RWPE2 (cell line): ENCODE measurements at regions not wholly inside any gene's neighbourhood (a gene's known extent, or its start where the extent isn't known, plus 50 kb on each side); places are given as distances from the start of the nearest gene placed in this dataset.

Source experiments
- ATAC-seq: fragments of 200-7000 bp; cut with Tn5 transposase; 3 replicates; pipeline ENCODE4 v1.9.1; 2021; ENCODE audit warnings: low read depth
- DNase-seq: peaks from one replicate; pipeline ENCODE4 v3.0.0-alpha.2; 2020; ENCODE audit warnings: low spot score
- H3K27ac ChIP-seq: fragments of 450-650 bp; 2 replicates; pipeline ENCODE4 v1.5.1; 2017; ENCODE audit warnings: mild to moderate bottlenecking; ENCODE audit not compliant: poor library complexity, severe bottlenecking
- H3K27me3 ChIP-seq: fragments of 250-450 bp; sonication (Bioruptor Pico); 2 replicates; pipeline ENCODE4 v1.5.1; 2021; ENCODE audit warnings: mild to moderate bottlenecking, moderate library complexity; ENCODE audit not compliant: insufficient read depth, poor library complexity, severe bottlenecking
- H3K36me3 ChIP-seq: fragments of 250-450 bp; sonication (Bioruptor Pico); 2 replicates; pipeline ENCODE4 v1.5.1; 2020; ENCODE audit warnings: low read depth, mild to moderate bottlenecking, moderate library complexity
- H3K4me1 ChIP-seq: fragments of 250-450 bp; sonication (Bioruptor Pico); 2 replicates; pipeline ENCODE4 v1.5.1; 2021; ENCODE audit warnings: mild to moderate bottlenecking, moderate library complexity; ENCODE audit not compliant: insufficient read depth, poor library complexity, severe bottlenecking
- H3K4me3 ChIP-seq: fragments of 250-450 bp; sonication (Bioruptor Pico); 2 replicates; pipeline ENCODE4 v1.5.1; 2021; ENCODE audit warnings: mild to moderate bottlenecking, moderate library complexity; ENCODE audit not compliant: severe bottlenecking
- H3K9me3 ChIP-seq: fragments of 250-450 bp; sonication (Bioruptor Pico); 2 replicates; pipeline ENCODE4 v1.5.1; 2021; ENCODE audit warnings: mild to moderate bottlenecking, moderate library complexity; ENCODE audit not compliant: severe bottlenecking
- TF ChIP-seq, protein P1 (sequence below): fragments of 450-650 bp; IDR thresholded peaks from one replicate; pipeline ENCODE4 v1.5.1; 2017; ENCODE audit warnings: mild to moderate bottlenecking, moderate library complexity; ENCODE audit not compliant: poor library complexity, severe bottlenecking

DNA sequence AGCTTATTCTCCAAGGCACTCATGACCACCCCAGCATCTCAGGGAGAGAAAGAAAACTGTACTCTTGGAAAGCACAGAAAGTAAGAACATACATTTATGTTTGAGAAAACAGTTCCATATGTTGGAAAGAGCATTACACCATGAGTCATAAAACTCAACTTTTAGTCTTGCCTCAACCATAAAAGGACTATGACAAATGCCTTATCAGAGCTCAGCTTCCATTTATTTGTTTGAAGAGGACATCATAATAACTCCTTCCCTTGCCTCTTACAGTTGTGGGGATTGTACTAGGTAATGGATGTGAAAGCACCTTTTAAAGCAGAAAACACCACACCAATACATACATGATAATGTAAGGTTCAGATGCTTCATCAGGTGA, 370.8 kb downstream of the LNPK start:
- TF ChIP-seq, protein P1, sequence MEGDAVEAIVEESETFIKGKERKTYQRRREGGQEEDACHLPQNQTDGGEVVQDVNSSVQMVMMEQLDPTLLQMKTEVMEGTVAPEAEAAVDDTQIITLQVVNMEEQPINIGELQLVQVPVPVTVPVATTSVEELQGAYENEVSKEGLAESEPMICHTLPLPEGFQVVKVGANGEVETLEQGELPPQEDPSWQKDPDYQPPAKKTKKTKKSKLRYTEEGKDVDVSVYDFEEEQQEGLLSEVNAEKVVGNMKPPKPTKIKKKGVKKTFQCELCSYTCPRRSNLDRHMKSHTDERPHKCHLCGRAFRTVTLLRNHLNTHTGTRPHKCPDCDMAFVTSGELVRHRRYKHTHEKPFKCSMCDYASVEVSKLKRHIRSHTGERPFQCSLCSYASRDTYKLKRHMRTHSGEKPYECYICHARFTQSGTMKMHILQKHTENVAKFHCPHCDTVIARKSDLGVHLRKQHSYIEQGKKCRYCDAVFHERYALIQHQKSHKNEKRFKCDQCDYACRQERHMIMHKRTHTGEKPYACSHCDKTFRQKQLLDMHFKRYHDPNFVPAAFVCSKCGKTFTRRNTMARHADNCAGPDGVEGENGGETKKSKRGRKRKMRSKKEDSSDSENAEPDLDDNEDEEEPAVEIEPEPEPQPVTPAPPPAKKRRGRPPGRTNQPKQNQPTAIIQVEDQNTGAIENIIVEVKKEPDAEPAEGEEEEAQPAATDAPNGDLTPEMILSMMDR, result no peak
- ATAC-seq (peak; percentile 78), DNase-seq (no peak)
- H3K36me3 ChIP-seq, result no peaks in the 10 kb centered on the region
- H3K4me1 ChIP-seq, result peaks cover 10% of the 10 kb centered on the region
- H3K27ac ChIP-seq, result peak overlapping the region; percentile 56
- H3K4me3 ChIP-seq, result no peak overlapping the region
- no peaks in the 10 kb centered on the region for H3K9me3 ChIP-seq
- H3K27me3 ChIP-seq, result peaks cover 9% of the 10 kb centered on the region

DNA sequence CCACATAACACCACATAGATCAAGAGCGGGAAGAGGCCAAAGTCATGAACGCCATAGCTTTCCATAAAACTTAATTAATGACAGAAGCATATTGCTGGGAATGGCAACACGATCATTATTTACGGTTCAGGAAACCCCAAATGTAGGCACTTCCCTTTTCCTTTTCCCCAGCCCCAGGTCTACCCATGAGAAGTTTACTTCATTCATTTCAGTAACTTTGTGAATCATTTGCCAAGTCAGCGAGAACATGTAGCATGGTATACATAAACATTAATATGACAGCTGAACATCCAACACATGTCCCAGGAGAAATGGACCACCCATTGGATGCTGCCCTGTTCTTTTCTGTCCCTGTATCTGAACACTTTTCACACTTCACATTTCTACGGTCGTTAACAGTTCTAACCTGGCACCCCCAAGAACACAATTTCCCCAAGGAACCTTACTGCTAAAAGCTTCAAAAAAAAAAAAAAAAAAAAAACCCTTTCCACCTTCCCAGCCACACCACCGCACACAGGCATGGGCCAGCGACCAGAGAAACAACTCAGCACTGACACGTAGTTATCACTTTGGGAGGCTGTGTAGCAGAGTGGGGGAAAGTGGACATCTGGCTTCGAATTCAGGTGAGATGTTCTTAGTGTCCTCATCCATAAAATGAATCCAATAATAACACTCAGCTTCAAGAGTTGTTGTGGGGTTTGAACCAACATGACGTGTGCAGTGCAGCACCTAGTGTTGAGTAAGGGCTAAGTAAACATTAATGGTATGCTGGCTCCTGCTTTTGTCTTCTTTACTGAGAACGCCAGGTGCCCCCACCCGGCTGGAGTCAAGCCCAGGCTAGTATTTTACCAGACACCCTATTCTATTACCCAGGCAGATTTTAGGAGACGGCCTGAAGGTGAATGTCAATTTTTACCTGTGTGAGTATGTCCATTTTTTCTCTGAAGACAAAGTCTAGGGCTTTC, 371.5 kb downstream of the LNPK start:
- Histone ChIP-seq H3K36me3 (no peaks in the 10 kb centered on the region), H3K9me3 (no peaks in the 10 kb centered on the region), H3K4me3 (no peak overlapping the region), H3K27ac (peak overlapping the region; percentile 56), H3K4me1 (peaks cover 10% of the 10 kb centered on the region), H3K27me3 (peaks cover 9% of the 10 kb centered on the region)
- TF ChIP-seq, protein P1, result peak; percentile 49
- DNase-seq, result peak; percentile 75
- peak; percentile 94 for ATAC-seq

DNA sequence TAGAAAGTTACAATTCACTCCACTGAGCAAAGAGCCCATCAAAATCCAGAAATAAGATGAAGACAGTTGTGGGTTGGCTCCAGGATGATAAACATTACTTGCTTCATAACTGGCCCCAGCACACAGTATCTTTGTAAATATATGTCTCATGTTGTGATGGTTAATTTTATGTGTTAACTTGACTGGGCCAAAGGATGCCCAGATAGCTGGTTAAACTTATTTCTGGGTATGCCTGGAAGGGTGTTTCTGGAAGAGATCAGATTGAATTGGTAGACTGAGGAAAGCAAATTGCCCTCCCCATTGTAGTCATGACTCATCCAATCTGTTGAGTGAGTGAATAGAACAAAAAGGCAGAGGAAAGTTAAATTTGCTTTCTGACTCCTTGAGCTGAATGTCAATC, 373.8 kb downstream of the LNPK start:
- Histone ChIP-seq H3K27ac (no peak overlapping the region), H3K4me3 (no peak overlapping the region), H3K27me3 (peaks cover 9% of the 10 kb centered on the region), H3K4me1 (peaks cover 10% of the 10 kb centered on the region), H3K9me3 (no peaks in the 10 kb centered on the region), H3K36me3 (no peaks in the 10 kb centered on the region)
- TF ChIP-seq, protein P1, result no peak
- ATAC-seq (no peak), DNase-seq (no peak)

DNA sequence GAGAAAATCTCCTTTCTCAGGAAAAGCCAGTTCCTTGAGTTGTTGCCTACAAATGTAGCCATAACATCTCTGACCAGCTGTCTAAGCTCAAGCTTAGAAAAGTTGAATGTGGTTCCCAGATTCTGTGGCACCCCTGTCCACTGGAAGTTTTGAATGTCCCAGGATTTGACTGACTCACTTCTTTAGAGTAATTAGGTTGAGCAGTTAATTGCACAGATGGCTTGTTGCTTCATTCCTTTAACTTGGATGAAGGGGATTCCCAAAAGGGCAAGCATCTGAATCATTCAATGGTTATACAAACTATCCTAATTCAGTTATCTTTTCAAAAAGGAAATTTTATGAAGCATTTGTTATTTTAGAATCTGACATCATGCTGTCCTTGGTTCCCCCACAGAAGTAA, 374.7 kb downstream of the LNPK start:
- Histone ChIP-seq H3K9me3 (no peaks in the 10 kb centered on the region), H3K4me3 (no peak overlapping the region), H3K27me3 (peaks cover 9% of the 10 kb centered on the region), H3K27ac (no peak overlapping the region), H3K36me3 (no peaks in the 10 kb centered on the region), H3K4me1 (peaks cover 10% of the 10 kb centered on the region)
- TF ChIP-seq, protein P1, result no peak
- DNase-seq (no peak), ATAC-seq (no peak)

DNA sequence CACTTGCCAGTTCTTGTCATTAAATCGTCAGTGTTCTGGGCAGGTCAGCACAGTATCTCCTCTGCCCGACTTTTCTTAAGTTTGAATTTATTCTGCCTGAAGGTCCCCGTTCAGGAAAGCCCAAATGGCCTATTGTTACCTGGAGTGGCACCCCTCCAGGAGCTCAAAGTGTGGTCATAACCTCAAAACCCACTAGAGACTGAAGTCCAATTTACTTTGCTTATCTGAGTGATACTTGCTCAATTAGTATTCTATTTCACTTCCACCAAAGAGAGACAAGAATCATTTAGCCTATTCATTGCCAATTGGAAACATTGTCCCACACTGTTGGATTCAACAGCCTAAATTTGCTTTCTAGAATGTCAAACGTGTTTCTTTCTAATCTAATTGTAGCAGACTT, 375.3 kb downstream of the LNPK start:
- H3K4me3 ChIP-seq, result no peak overlapping the region
- H3K4me1 ChIP-seq, result peaks cover 10% of the 10 kb centered on the region
- H3K9me3 ChIP-seq, result no peaks in the 10 kb centered on the region
- H3K27me3 ChIP-seq, result peaks cover 9% of the 10 kb centered on the region
- no peaks in the 10 kb centered on the region for H3K36me3 ChIP-seq
- TF ChIP-seq, protein P1, result no peak
- no peak overlapping the region for H3K27ac ChIP-seq
- DNase-seq (no peak), ATAC-seq (no peak)
